ENCODE measurements at regions not wholly inside any gene's neighbourhood (a gene's known extent, or its start where the extent isn't known, plus 50 kb on each side); places are given as distances from the start of the nearest gene placed in this dataset.

GRCh38 chr9:108150736-108151586 lies 661.4 kb upstream of the KLF4 start:
- DNase-seq (ENCODE audit: low read depth), result peak; percentile 88

GRCh38 chr9:108149326-108149725 lies 659.8 kb upstream of the KLF4 start:
- no peak for DNase-seq (ENCODE audit: low read depth)

DNA sequence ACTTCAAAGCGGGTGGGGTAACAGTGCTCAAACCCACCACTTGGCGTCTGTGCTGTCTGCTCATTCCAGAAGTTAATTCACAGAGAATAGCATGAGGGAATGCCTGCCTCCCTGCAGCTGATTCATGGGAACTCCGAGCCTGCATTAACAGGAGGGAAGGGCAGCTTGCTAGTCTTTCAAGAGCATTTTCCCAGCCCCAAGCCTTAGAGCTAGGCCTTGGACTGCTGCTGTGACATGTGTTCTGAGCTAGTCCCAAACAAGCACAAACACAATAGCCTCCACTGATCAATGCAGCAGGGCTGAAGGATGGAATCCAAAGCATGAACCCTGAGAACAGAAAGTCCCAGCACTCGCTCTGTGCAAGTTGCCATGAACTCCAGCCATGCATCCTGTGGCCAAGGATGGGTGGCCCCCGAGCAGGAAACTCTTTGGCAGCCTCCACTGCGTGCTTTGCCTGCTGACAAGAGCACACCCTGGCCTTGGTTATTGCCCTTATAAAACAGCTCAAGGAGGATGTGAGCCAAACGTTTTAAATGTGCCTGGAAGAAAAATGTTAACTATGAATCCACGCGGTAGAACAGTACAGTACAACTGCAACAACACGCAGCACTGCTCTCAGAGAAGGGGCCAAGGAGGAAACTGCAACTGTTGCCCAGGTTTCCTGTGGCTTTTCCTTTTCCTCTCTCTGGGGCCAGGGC lies 653.1 kb upstream of the KLF4 start:
- no peak for DNase-seq (ENCODE audit: low read depth)

- no peak for DNase-seq (ENCODE audit: low read depth)
Measured at GRCh38 chr9:108142142-108142503, 652.6 kb upstream of the KLF4 start.

- no peak for DNase-seq (ENCODE audit: low read depth)
Measured at GRCh38 chr9:108139900-108140299, 650.3 kb upstream of the KLF4 start.

DNA sequence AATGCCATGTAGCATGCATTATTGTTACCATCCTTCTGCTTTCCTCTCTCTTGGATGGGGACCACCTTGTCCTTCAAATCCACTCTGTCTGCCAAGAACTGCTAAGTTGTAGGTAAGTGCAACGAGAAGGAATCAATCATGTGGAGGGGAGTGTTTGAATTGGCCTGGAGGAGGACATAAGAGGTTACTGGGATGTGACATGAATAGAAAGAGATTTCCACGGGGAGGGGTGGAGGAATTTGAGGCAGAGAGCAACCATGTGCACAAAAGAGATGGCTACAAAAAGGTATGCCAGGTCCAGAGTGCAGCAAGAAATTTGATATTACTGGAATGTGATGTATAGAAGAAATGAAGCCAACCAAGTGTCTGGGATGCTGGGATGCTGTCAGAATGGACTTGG lies 648.9 kb upstream of the KLF4 start:
- no peak for DNase-seq (ENCODE audit: low read depth)

- DNase-seq (ENCODE audit: low read depth), result no peak
Measured at GRCh38 chr9:108136656-108137055, 647.1 kb upstream of the KLF4 start.

DNA sequence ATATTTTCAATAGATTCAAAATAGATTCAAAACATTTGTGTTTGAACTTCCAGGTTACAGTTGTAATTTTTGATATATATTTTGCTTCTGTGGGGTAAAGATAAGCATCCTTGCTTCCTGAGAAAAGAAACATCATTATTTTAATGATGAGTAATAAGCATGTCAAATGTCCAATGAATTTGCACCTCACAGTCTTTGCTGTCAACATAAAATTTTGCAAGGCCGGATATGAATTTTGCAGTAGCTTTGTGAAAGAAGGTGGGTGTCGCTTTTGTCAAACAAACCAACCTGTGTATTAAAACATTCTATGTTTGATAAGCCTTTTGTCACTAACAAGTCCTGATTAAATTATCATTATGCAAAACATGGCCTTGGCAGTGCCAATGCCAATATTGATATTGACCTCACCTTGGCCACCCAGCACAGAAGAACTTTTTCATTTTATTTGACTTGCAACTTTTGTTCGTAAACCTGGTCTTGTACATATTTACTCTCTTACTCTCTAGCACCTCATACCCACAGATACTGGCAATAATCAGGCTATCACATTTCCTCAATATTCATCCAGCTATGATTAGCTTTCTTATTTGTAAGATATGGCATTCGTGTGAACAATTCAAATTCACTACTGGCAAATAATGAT lies 645.0 kb upstream of the KLF4 start:
- no peak for DNase-seq (ENCODE audit: low read depth)

DNA sequence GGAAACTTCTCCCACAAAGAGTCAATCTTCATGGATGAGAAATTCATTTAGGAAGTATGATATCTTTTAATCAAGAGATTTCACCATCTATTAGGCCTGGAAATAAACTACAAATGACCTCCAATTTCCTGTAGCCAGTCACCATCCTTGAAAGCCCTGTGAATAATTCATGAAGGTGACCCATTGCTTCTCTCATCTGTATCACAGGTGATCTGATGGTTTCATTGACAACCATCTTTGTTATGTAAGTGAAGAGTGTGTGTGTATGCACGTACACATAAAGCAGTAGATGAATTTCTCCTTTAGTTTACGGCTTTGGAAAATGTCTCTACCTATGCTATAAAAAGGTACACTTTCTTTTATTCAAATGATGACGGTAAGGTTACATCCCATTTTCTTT lies 644.1 kb upstream of the KLF4 start:
- no peak for DNase-seq (ENCODE audit: low read depth)

- DNase-seq (ENCODE audit: low read depth), result no peak
Measured at GRCh38 chr9:108133101-108133500, 643.5 kb upstream of the KLF4 start.

DNA sequence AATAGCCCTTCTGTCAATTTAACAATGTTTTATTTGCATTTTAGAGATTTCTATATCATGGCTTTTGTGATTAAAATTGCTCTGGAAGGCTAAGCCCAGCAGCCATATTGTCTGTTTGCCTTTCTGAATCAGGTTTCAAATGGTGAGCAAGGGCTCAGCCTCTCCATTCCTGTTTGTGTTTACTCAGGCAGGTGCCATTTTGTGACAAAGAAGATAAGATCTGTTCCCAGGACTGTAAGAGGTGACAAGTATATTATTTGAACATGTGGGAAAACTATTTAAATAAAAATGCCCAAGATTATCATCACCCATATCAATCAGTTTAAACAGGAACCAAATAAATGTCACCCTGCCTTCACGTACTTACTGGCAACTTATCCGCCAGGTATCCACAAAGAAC lies 641.3 kb upstream of the KLF4 start:
- no peak for DNase-seq (ENCODE audit: low read depth)

DNA sequence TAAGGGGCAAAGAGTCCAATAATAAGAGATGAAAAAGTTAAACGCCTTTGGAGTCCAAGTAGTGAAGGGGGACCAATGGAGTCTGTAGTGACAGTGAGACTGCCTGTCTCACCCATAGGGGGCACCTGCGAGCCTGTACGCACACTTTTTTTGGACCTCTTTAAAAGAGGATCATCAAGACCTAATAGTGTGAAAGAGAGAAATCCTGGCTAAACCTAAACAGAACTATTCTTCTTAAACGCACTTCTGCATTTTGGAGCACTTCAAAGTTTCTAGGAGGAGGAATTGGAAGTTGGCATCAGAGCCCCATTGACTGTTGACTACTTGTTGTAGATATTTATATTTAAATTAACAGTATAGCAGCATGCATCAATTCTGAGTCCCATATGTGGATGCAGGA lies 636.1 kb upstream of the KLF4 start:
- DNase-seq (ENCODE audit: low read depth), result no peak

GRCh38 chr9:108119530-108120113 lies 630.1 kb upstream of the KLF4 start:
- DNase-seq (ENCODE audit: low read depth), result no peak

GRCh38 chr9:108117795-108118194 lies 628.2 kb upstream of the KLF4 start:
- DNase-seq (ENCODE audit: low read depth), result no peak

- no peak for DNase-seq (ENCODE audit: low read depth)
Measured at GRCh38 chr9:108117306-108117705, 627.7 kb upstream of the KLF4 start.

DNA sequence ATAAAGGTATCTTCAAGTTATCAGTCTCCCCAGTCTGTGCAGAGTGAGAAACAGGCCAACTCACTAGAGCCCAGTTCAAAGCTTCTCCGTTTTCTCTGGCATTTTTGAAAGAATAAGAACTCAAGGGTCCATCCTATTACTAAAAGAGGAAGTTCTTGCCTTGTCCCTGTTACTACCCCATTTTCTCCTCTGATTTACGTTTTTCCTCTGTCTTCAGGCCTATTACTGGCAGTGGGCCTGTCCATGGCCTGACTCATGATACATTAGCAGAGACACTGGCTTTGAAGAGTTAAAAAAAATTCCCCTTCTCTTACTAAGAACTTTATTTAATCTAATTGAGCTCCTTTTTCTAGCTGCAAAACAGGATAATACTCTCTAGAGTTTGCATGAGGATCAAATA lies 624.0 kb upstream of the KLF4 start:
- DNase-seq (ENCODE audit: low read depth), result no peak

- DNase-seq (ENCODE audit: low read depth), result no peak
Measured at GRCh38 chr9:108109927-108110690, 620.5 kb upstream of the KLF4 start.

DNA sequence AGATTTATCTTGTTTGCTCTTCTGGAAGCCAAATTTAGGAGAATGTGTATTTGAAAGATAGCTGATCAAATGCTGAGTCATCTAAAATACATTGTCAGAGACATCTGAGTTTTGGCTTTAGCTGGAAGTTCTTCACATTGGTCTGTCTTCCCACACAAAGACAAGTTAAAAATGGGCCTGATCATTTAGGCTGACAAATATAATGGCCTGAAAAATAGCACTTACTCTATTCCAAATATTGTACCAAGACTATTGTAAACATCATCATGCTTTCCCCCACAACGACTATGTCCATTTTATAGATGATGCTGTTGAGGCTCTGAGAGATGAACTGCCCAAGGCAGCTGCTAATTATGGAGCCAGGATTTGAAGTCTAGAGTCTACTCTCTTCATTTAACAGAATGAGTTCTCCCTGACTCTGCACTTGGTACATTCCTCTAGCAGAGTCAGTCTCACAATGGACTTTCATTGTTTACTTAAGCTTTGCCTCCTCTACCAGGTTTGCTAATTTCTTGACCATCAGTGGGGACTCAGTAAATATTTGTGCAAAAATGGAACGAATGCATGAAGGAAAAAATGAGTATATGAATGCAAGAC lies 619.4 kb upstream of the KLF4 start:
- DNase-seq (ENCODE audit: low read depth), result no peak

DNA sequence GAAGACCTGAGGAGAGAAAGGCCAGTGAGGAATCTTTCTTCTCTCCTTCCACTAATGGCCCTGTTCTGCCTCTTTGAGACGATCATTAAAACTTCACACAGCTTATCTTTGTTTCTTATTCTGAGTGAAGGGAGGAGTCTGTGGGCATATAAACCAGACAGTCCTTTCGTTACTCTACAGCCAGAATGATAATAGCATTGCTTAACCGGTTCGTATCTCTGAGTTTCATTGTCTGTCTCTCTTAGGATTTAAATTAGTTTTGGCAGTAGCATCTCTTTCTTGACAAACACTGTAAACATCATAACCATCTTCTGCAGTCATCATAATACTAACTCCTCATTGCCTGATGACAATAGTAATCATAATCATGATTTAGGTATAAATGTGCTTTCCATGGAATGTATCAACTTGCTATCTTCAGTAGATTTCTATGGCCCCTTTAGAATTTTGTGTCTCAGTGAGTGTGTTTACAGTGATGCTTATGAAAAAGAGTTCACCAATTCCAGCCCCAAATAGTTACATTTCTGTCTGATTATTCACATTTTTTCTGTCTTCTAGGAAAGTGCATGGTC lies 618.8 kb upstream of the KLF4 start:
- no peak for DNase-seq (ENCODE audit: low read depth)

DNA sequence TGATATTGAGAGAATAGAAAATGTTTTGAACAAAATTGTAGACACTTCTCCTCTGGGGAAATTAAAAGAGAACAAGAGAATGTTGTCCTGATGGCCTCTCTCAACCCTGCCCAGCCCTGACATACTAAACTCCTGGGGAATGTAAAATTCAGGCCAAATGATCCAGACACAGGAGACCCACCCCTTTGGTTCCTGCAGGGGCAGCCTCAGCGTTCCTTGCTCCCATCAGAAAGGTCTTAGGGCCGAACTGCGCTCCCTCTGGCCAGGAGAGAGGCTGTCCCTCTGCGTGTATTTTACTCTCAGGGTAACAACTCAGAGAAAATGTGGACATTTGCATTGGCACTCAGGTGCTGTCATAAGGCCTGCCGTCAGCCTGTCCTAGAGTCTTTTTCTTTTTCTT lies 616.3 kb upstream of the KLF4 start:
- no peak for DNase-seq (ENCODE audit: low read depth)

DNA sequence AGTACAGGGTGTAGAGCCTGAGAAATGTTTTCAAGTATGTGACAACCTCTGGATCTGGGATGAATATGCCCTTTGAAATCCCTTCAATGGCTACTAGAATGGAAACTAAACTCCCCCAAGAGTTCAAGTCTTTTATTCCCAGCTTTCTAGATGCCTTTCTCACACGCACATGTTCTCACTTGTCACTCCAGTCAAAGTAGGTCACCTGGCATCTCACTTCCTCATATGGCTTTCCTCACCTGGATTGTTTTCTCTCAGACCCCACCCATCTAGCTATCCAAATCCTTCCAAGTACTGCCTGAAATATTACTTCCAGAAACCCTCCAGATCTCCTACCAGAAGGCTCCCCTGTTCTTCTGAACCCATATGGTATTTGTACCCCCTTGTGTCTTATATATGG lies 615.4 kb upstream of the KLF4 start:
- no peak for DNase-seq (ENCODE audit: low read depth)

All from HS-5 (cell line).